H1 (cell line): ENCODE measurements at regions not wholly inside any gene's neighbourhood (a gene's known extent, or its start where the extent isn't known, plus 50 kb on each side); places are given as distances from the start of the nearest gene placed in this dataset.

Experiments used
- CTCF ChIA-PET: fragments of 300-600 bp; sonication (Branson Sonifier 250); formaldehyde crosslinking; loops from one replicate; lab custom pipeline; 2021; ENCODE audit not compliant: partially characterized antibody; lab: Charles Lee
- POLR2A ChIA-PET: fragments of 300-600 bp; sonication (Branson Sonifier 250); formaldehyde crosslinking; loops from one replicate; lab custom pipeline; 2021; ENCODE audit warnings: inconsistent platforms; ENCODE audit not compliant: partially characterized antibody; lab: Charles Lee
- DNase-seq, 2 experiments: peaks; one replicate each; pipeline versions ENCODE4 v3.0.0 to v3.0.0-alpha.2; 2010 to 2022; ENCODE audit warnings: low spot score in 2 of 2, low read depth in 1 of 2, mixed read lengths in 1 of 2
- FAIRE-seq: peaks from 2 replicates; lab custom pipeline; 2011; peaks lifted over from hg19 to GRCh38; lab: Jason Lieb, UNC
- H2AFZ ChIP-seq: 2 replicates; pipeline ENCODE4 v1.8.1; 2012; ENCODE audit warnings: low read length, inconsistent platforms
- H2AK5ac ChIP-seq: 2 replicates; pipeline ENCODE4 v1.6.1; 2013; ENCODE audit warnings: low read depth, low read length
- H2BK120ac ChIP-seq: replicated peaks from 2 replicates; pipeline ENCODE3; 2013; ENCODE audit warnings: low read depth, low read length, inconsistent platforms
- H2BK12ac ChIP-seq: 2 replicates; pipeline ENCODE4 v1.6.1; 2013; ENCODE audit warnings: low read depth, low read length
- H2BK15ac ChIP-seq: 2 replicates; pipeline ENCODE4 v1.6.1; 2013; ENCODE audit warnings: low read length
- H2BK20ac ChIP-seq: 2 replicates; pipeline ENCODE4 v1.6.1; 2013; ENCODE audit warnings: low read length
- H2BK5ac ChIP-seq: 2 replicates; pipeline ENCODE4 v1.6.1; 2013; ENCODE audit warnings: low read depth, low read length
- H3K14ac ChIP-seq: 2 replicates; pipeline ENCODE4 v1.6.1; 2013; ENCODE audit warnings: inconsistent platforms; ENCODE audit not compliant: insufficient read length
- H3K18ac ChIP-seq: 2 replicates; pipeline ENCODE4 v1.6.1; 2013; ENCODE audit warnings: low read length; ENCODE audit errors: extremely low read depth
- H3K23ac ChIP-seq: 2 replicates; pipeline ENCODE4 v1.6.1; 2013; ENCODE audit warnings: inconsistent platforms; ENCODE audit not compliant: insufficient read length
- H3K23me2 ChIP-seq: 2 replicates; pipeline ENCODE4 v1.6.1; 2013; ENCODE audit warnings: low read depth, low read length
- H3K27ac ChIP-seq: 2 replicates; pipeline ENCODE4 v1.6.1; 2011; ENCODE audit warnings: low read depth, low read length, inconsistent platforms
- H3K27me3 ChIP-seq, 4 experiments: replicated peaks in 1 of 4; 1 replicate in 1 of 4; 2 replicates in 3 of 4; pipeline versions ENCODE4 v1.6.1 to v1.8.1; 2011 to 2013; ENCODE audit warnings: low read length in 3 of 4, mild to moderate bottlenecking in 3 of 4, inconsistent platforms in 2 of 4, mixed read lengths in 2 of 4, moderate library complexity in 1 of 4; ENCODE audit not compliant: control insufficient read depth in 3 of 4, insufficient read depth in 3 of 4; ENCODE audit errors: extremely low read depth in 1 of 4
- H3K36me3 ChIP-seq, 4 experiments: 2 replicates each; pipeline versions ENCODE4 v1.6.1 to v1.8.1; 2011 to 2013; ENCODE audit warnings: mild to moderate bottlenecking in 4 of 4, low read length in 3 of 4, moderate library complexity in 2 of 4, control low read depth in 1 of 4, inconsistent platforms in 1 of 4; ENCODE audit not compliant: insufficient read depth in 4 of 4, control insufficient read depth in 2 of 4
- H3K4ac ChIP-seq: replicated peaks from 2 replicates; pipeline ENCODE3; 2013; ENCODE audit warnings: low read length, low read depth, mixed read lengths, inconsistent platforms; ENCODE audit not compliant: insufficient read length
- H3K4me1 ChIP-seq, 4 experiments: replicated peaks in 1 of 4; 1 replicate in 1 of 4; 2 replicates in 3 of 4; pipeline versions ENCODE4 v1.6.1 to v1.8.1; 2011 to 2013; ENCODE audit warnings: low read length in 3 of 4, inconsistent platforms in 2 of 4, mixed read lengths in 1 of 4; ENCODE audit not compliant: insufficient read depth in 4 of 4, control insufficient read depth in 3 of 4
- H3K4me2 ChIP-seq, 2 experiments: 2 replicates each; pipeline versions ENCODE4 v1.6.1 to v1.8.1; 2011 to 2013; ENCODE audit warnings: low read depth in 2 of 2, low read length in 2 of 2, control low read depth in 1 of 2, inconsistent platforms in 1 of 2, mild to moderate bottlenecking in 1 of 2; ENCODE audit not compliant: insufficient read depth in 1 of 2
- H3K4me3 ChIP-seq, 4 experiments: fragments of 200-600, 300-600 bp in 1 of 4; sonication (generic), shearing (Covaris generic), sonication (Bioruptor Twin) in 1 of 4; 2 replicates each; pipeline versions ENCODE4 v1.5.1 to v1.8.1; 2011 to 2016; ENCODE audit warnings: low read length in 4 of 4, low read depth in 3 of 4, control low read depth in 2 of 4, inconsistent platforms in 2 of 4, mild to moderate bottlenecking in 2 of 4, mixed read lengths in 1 of 4, moderate library complexity in 1 of 4; ENCODE audit not compliant: insufficient read depth in 2 of 4; ENCODE audit errors: extremely low read depth in 1 of 4
- H3K56ac ChIP-seq: replicated peaks from 2 replicates; pipeline ENCODE3; 2013; ENCODE audit warnings: low read depth, mild to moderate bottlenecking, mixed read lengths, low read length, inconsistent platforms; ENCODE audit not compliant: insufficient read length
- H3K79me1 ChIP-seq: 2 replicates; pipeline ENCODE4 v1.6.1; 2013; ENCODE audit warnings: low read depth, low read length, control low read depth
- H3K79me2 ChIP-seq, 2 experiments: 2 replicates each; pipeline versions ENCODE4 v1.6.1 to v1.8.1; 2012 to 2013; ENCODE audit warnings: low read length in 2 of 2, mild to moderate bottlenecking in 2 of 2, inconsistent platforms in 1 of 2; ENCODE audit not compliant: insufficient read depth in 2 of 2, control insufficient read depth in 1 of 2
- H3K9ac ChIP-seq, 4 experiments: replicated peaks in 1 of 4; 1 replicate in 1 of 4; 2 replicates in 3 of 4; pipeline versions ENCODE4 v1.6.1 to v1.8.1; 2011 to 2013; ENCODE audit warnings: low read depth in 3 of 4, low read length in 3 of 4, control low read depth in 2 of 4, mild to moderate bottlenecking in 2 of 4, moderate library complexity in 2 of 4, inconsistent platforms in 1 of 4; ENCODE audit errors: extremely low read depth in 1 of 4
- H3K9me3 ChIP-seq, 2 experiments: 2 replicates each; pipeline versions ENCODE4 v1.6.1 to v1.8.1; 2012 to 2013; ENCODE audit warnings: mild to moderate bottlenecking in 2 of 2, moderate library complexity in 2 of 2, control low read depth in 1 of 2, inconsistent platforms in 1 of 2, low read depth in 1 of 2, low read length in 1 of 2, mixed read lengths in 1 of 2; ENCODE audit not compliant: insufficient read depth in 2 of 2
- H4K20me1 ChIP-seq, 2 experiments: replicated peaks in 1 of 2; 2 replicates each; pipeline versions ENCODE3 to v1.8.1; 2011 to 2013; ENCODE audit warnings: inconsistent platforms in 2 of 2, low read length in 2 of 2, mild to moderate bottlenecking in 1 of 2; ENCODE audit not compliant: insufficient read depth in 2 of 2, control insufficient read depth in 1 of 2
- H4K5ac ChIP-seq: 2 replicates; pipeline ENCODE4 v1.6.1; 2013; ENCODE audit warnings: low read length, low read depth, mixed read lengths, inconsistent platforms; ENCODE audit not compliant: insufficient read length
- H4K8ac ChIP-seq: 2 replicates; pipeline ENCODE4 v1.8.0; 2013; ENCODE audit warnings: mild to moderate bottlenecking, moderate library complexity, low read length, inconsistent platforms; ENCODE audit not compliant: insufficient read depth; ENCODE audit errors: extremely low read depth
- H4K91ac ChIP-seq: replicated peaks from 2 replicates; pipeline ENCODE3; 2013; ENCODE audit warnings: low read length, mixed read lengths, inconsistent platforms; ENCODE audit not compliant: insufficient read length
- RAD21 ChIP-seq, 2 experiments: IDR thresholded peaks in 1 of 2; conservative IDR thresholded peaks in 1 of 2; 2 replicates each; pipeline ENCODE4 v1.6.1; 2011; ENCODE audit warnings: low read depth in 2 of 2, low read length in 2 of 2, improper control_type of control experiment in 1 of 2, inconsistent platforms in 1 of 2, mild to moderate bottlenecking in 1 of 2, moderate library complexity in 1 of 2
- WGBS, 2 experiments: shearing (Covaris generic) in 1 of 2; methylation state at CpG; one replicate each; pipeline versions ENCODE4 v1.1.6 to v1.1.7; 2013 to 2015; ENCODE audit warnings: low lambda C conversion rate in 2 of 2, mixed read lengths in 2 of 2, inconsistent platforms in 1 of 2, low coverage in 1 of 2, missing lambda C conversion rate in 1 of 2; ENCODE audit not compliant: insufficient replicate concordance in 2 of 2, insufficient coverage in 1 of 2, insufficient read length in 1 of 2; ENCODE audit errors: extremely low coverage in 1 of 2, missing lambda C conversion rate in 1 of 2; 5-methylcytosine and 5-hydroxymethylcytosine counted together

DNA sequence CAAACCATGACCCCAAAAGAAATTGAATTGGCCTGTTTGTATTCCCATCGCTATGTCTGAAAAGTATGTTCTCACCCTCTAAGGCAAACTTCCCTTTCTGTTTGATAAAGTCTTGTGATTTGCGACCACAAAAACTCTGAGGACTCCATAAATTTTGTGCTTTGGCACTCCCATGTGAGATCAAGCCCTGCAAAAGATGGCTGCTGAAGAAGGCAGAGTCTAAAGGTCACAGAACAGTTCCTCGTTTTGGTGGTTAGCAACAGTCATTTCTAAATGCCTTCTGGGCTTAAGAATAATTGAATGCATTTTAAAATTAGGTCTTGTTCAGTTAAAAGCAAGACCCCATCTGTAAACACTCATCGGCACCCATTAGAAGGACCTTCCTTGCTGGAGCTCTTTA is 441.6 kb downstream of the OMA1 start:
- no peaks in the 10 kb centered on the region for H3K36me3 ChIP-seq
- no peak overlapping the region for H2BK120ac ChIP-seq
- no peak overlapping the region for H3K14ac ChIP-seq
- H2AK5ac ChIP-seq: no peak overlapping the region
- ChIA-PET CTCF (no interaction called here), POLR2A (no interaction called here)
- H4K20me1 ChIP-seq: no peaks in the 10 kb centered on the region
- no peak overlapping the region for H3K18ac ChIP-seq
- H4K5ac ChIP-seq: no peak overlapping the region
- no peak overlapping the region for H2BK12ac ChIP-seq
- H4K91ac ChIP-seq: no peak overlapping the region
- no peak overlapping the region for H3K4me3 ChIP-seq
- no peak overlapping the region for H3K23ac ChIP-seq
- H3K4me2 ChIP-seq: no peak overlapping the region
- no peak for TF ChIP-seq RAD21 (IDR thresholded peaks at IDR 0.05 in 1 of 2, conservative IDR thresholded peaks at IDR 0.05 in 1 of 2; ENCODE audit: low read depth in 2 of 2, low read length in 2 of 2)
- no peaks in the 10 kb centered on the region for H3K79me1 ChIP-seq
- no peak overlapping the region for H2BK20ac ChIP-seq
- no peak overlapping the region for H3K4ac ChIP-seq
- H3K9ac ChIP-seq: no peak overlapping the region
- no peaks in the 10 kb centered on the region for H3K27me3 ChIP-seq
- 93% methylated on average over 4 of the region's 4 CpGs; no CpG with 5 or more reads in 1 of the 2 experiments for WGBS, 2 experiments
- H3K4me1 ChIP-seq: no peaks in the 10 kb centered on the region
- no peaks in the 10 kb centered on the region for H3K79me2 ChIP-seq
- H2BK15ac ChIP-seq: no peak overlapping the region
- H4K8ac ChIP-seq: no peak overlapping the region
- no peaks in the 10 kb centered on the region for H3K9me3 ChIP-seq
- DNase-seq (no peak), FAIRE-seq (no peak)
- H3K27ac ChIP-seq: no peak overlapping the region
- no peak overlapping the region for H2BK5ac ChIP-seq
- no peaks in the 10 kb centered on the region for H3K23me2 ChIP-seq
- H2AFZ ChIP-seq: no peak overlapping the region
- H3K56ac ChIP-seq: no peak overlapping the region
